Adrenal gland (tissue), 9 donors: ENCODE measurements at regions not wholly inside any gene's neighbourhood (a gene's known extent, or its start where the extent isn't known, plus 50 kb on each side); places are given as distances from the start of the nearest gene placed in this dataset.

Experiments used
- DNase-seq, 7 donors: peaks; one replicate each; pipeline ENCODE4 v3.0.0-alpha.2; 2019 to 2020
- H3K27ac ChIP-seq, 5 donors: fragments of 200-600 bp; sonication (generic) in 4 of 5; 1 replicate in 3 of 5; 2 replicates in 2 of 5; pipeline versions ENCODE4 v1.5.1 to v1.8.0; 2016 to 2020; ENCODE audit warnings: mild to moderate bottlenecking in 1 of 5
- H3K27me3 ChIP-seq: fragments of 200-600 bp; 2 replicates; pipeline ENCODE4 v1.8.0; 2021
- H3K36me3 ChIP-seq, 2 donors: fragments of 200-600 bp; replicated peaks in 1 of 2; 1 replicate in 1 of 2; 2 replicates in 1 of 2; pipeline versions ENCODE4 v1.5.1 to v1.8.0; 2018 to 2022
- H3K4me1 ChIP-seq, 2 donors: fragments of 200-600 bp; replicated peaks in 1 of 2; 1 replicate in 1 of 2; 2 replicates in 1 of 2; pipeline versions ENCODE4 v1.5.1 to v1.8.0; 2018 to 2021
- H3K4me3 ChIP-seq, 4 donors: fragments of 200-600 bp; sonication (generic) in 3 of 4; one replicate each; pipeline ENCODE4 v1.5.1; 2016 to 2018
- H3K9me3 ChIP-seq, 3 donors: fragments of 200-600 bp; sonication (generic) in 1 of 3; replicated peaks in 1 of 3; 1 replicate in 2 of 3; 2 replicates in 1 of 3; pipeline versions ENCODE4 v1.5.1 to v1.8.0; 2016 to 2021
- POLR2A ChIP-seq, 2 donors: fragments of 450-650 bp; IDR thresholded peaks; one replicate each; pipeline ENCODE4 v1.6.1; 2017; ENCODE audit warnings: antibody characterized with exemption in 2 of 2, mild to moderate bottlenecking in 2 of 2, moderate library complexity in 1 of 2
- whole genome bisulfite sequencing, 4 donors: extraction: QIAGEN DNeasy Blood & Tissue Kit in 2 of 4; methylation state at CpG; one replicate each; pipeline versions ENCODE4 v1.1.5 to v1.1.7; 2013 to 2017; 5-methylcytosine and 5-hydroxymethylcytosine counted together
- intact Hi-C, 2 donors: fragments of 100-400 bp; cut with DNase I; formaldehyde crosslinking; loops; one replicate each; pipeline versions ENCODE4 v1.14.1 to v1.15.0; 2022 to 2023
- TF ChIP-seq, protein P1 (sequence below), 6 experiments: fragments of 450-650 bp in 4 of 6; fragments of 200-600 bp in 2 of 6; sonication (generic) in 1 of 6; IDR thresholded peaks; 1 replicate in 5 of 6; 2 replicates in 1 of 6; pipeline versions ENCODE4 v1.5.1 to v1.8.0; 2016 to 2021; ENCODE audit warnings: antibody characterized with exemption in 6 of 6, mild to moderate bottlenecking in 2 of 6, moderate library complexity in 1 of 6
- donor health status: healthy with polysubstance abuse.
- donor health status: Bipolar disorder and iron deficiency.
- donor health status: DM: yes; HTN: yes; CAD: no.
- donor health status: DM: no; HTN: no; CAD: no.
- donor health status: DM: no; HTN: no; CAD: no.

- 19 to 27% (median 22%) methylated on average over 9 of the region's 9 CpGs for WGBS, 4 donors
- no peak for DNase-seq
- H3K27ac ChIP-seq = no peak overlapping the region
- intact Hi-C loops = no loop called here
- H3K27me3 ChIP-seq = peaks cover 11% of the 10 kb centered on the region
- H3K4me1 ChIP-seq = no peaks in the 10 kb centered on the region
- no peak for TF ChIP-seq POLR2A (IDR thresholded peaks at IDR 0.05)
- TF ChIP-seq, protein P1, sequence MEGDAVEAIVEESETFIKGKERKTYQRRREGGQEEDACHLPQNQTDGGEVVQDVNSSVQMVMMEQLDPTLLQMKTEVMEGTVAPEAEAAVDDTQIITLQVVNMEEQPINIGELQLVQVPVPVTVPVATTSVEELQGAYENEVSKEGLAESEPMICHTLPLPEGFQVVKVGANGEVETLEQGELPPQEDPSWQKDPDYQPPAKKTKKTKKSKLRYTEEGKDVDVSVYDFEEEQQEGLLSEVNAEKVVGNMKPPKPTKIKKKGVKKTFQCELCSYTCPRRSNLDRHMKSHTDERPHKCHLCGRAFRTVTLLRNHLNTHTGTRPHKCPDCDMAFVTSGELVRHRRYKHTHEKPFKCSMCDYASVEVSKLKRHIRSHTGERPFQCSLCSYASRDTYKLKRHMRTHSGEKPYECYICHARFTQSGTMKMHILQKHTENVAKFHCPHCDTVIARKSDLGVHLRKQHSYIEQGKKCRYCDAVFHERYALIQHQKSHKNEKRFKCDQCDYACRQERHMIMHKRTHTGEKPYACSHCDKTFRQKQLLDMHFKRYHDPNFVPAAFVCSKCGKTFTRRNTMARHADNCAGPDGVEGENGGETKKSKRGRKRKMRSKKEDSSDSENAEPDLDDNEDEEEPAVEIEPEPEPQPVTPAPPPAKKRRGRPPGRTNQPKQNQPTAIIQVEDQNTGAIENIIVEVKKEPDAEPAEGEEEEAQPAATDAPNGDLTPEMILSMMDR (IDR thresholded peaks at IDR 0.05) = no peak
- no peaks in the 10 kb centered on the region for H3K9me3 ChIP-seq
- no peaks in the 10 kb centered on the region for H3K36me3 ChIP-seq
- H3K4me3 ChIP-seq = no peak overlapping the region
These were observed 270.9 kb upstream of the FOXF1 start for GRCh38 chr16:86239381-86239780.

DNA sequence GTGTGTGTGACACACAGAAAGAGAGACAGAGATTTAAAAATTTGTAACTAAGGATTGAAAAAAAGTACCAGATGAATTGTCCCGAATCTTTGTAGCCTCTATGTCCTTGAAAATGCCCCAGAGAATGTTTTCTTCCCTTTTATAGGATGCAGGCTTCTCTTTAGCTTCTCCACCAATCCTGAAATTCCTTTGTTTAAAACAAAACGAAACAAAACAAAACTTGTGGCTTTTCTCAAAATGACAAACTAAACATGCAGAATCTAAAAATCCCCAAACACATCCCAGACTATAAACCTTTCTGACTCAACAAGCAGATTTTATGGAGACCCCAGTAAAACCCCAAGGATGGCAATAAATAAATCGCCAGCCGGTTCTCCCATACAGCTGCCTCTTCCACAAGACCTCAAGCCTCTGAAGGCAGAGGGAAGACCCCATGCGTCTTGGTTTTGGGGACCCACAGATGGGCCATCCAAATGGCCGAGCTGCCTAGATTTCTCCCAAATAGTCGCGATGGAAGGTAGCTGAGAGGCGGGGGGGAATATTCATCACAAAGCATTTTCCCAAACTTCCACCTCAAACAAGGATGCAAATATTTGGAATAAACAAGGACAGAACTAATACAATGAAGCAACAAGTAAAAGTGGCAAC is 269.5 kb upstream of the FOXF1 start:
- H3K4me3 ChIP-seq = no peak overlapping the region
- H3K27me3 ChIP-seq = peaks cover 11% of the 10 kb centered on the region
- no peaks in the 10 kb centered on the region for H3K36me3 ChIP-seq
- no peak overlapping the region for H3K27ac ChIP-seq
- 37 to 44% (median 42%) methylated on average over 9 of the region's 9 CpGs for WGBS, 4 donors
- intact Hi-C loops = no loop called here
- DNase-seq = no peak
- no peaks in the 10 kb centered on the region for H3K9me3 ChIP-seq
- H3K4me1 ChIP-seq = no peaks in the 10 kb centered on the region
- no peak for TF ChIP-seq POLR2A (IDR thresholded peaks at IDR 0.05)
- TF ChIP-seq, protein P1 (IDR thresholded peaks at IDR 0.05) = no peak

DNA sequence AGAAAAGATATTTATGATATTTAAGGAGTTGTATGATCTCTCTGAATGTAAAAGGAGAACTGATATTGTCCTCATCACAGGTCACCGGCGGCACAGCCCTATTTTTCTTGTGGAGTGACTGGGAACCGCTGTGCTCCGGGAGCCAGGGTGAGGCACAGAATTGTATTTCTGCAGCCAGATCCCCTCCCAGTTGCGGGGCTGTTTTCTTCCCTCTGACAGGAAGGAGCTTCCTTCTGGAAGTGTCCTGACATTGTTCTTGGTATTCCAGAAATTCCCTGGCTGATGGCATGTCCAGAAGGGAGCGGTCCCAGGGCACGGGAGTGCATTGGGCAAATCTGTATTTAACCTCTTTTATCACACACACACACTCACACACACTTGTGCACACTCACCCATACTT is 268.6 kb upstream of the FOXF1 start:
- peak in 1 of 7 donors; percentile 23 for DNase-seq
- intact Hi-C loops = no loop called here
- H3K27me3 ChIP-seq = peaks cover 11% of the 10 kb centered on the region
- no peaks in the 10 kb centered on the region for H3K36me3 ChIP-seq
- H3K9me3 ChIP-seq = no peaks in the 10 kb centered on the region
- 28 to 39% (median 35%) methylated on average over 7 of the region's 7 CpGs for WGBS, 4 donors
- no peak overlapping the region for H3K27ac ChIP-seq
- no peak overlapping the region for H3K4me3 ChIP-seq
- TF ChIP-seq, protein P1 (IDR thresholded peaks at IDR 0.05) = no peak
- TF ChIP-seq POLR2A (IDR thresholded peaks at IDR 0.05) = no peak
- H3K4me1 ChIP-seq = no peaks in the 10 kb centered on the region

GRCh38 chr16:86242244-86243122 is 267.8 kb upstream of the FOXF1 start:
- H3K9me3 ChIP-seq = no peaks in the 10 kb centered on the region
- no peak overlapping the region for H3K4me3 ChIP-seq
- H3K4me1 ChIP-seq = no peaks in the 10 kb centered on the region
- intact Hi-C loops = no loop called here
- DNase-seq = no peak
- no peaks in the 10 kb centered on the region for H3K36me3 ChIP-seq
- H3K27ac ChIP-seq = no peak overlapping the region
- peaks cover 11% of the 10 kb centered on the region for H3K27me3 ChIP-seq
- TF ChIP-seq, protein P1 (IDR thresholded peaks at IDR 0.05) = no peak
- no peak for TF ChIP-seq POLR2A (IDR thresholded peaks at IDR 0.05)
- 66 to 74% (median 68%) methylated on average over 6 to 16 of the region's 16 CpGs for WGBS, 4 donors
